ENCODE measurements at regions not wholly inside any gene's neighbourhood (a gene's known extent, or its start where the extent isn't known, plus 50 kb on each side); places are given as distances from the start of the nearest gene placed in this dataset.

- TF ChIP-seq CTCF (IDR thresholded peaks at IDR 0.05) (no peak), JUN (CRISPR knock-in tag; IDR thresholded peaks at IDR 0.05) (no peak), USF2 (CRISPR knock-in tag; IDR thresholded peaks at IDR 0.05) (no peak), GABPB1 (CRISPR knock-in tag; IDR thresholded peaks at IDR 0.05) (no peak), AFF4 (CRISPR knock-in tag; IDR thresholded peaks at IDR 0.05; ENCODE audit: borderline replicate concordance) (no peak)
Measured at GRCh38 chr12:111188436-111188835, 180.5 kb downstream of the PHETA1 start.
